Fibroblast of skin of scalp (primary cell): ENCODE measurements at regions not wholly inside any gene's neighbourhood (a gene's known extent, or its start where the extent isn't known, plus 50 kb on each side); places are given as distances from the start of the nearest gene placed in this dataset.
A peak's percentile ranks its signal among the peaks of the same experiment; 100 is the strongest.

Source experiments
- DNase-seq: peaks from one replicate; pipeline ENCODE4 v3.0.0-alpha.2; 2013

DNA sequence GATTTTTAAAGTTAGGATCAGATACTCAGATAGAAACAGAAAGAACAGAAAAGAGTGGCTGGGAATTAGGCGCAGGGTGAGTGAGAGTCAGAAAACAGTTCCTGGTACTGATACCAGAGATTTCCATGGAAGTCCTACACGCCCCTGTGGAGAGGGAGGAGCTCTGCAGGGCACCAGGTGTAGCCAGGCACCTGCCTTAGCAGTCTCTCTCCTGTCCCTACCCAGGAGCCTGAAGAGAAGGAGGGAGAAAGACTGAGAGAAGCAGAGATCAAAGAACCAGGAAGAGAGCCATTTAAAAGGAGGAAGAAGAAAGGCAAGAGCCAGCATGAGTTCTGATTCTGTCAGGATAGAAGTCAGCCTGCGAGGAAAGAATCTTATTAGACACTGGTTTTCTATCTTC, 65.0 kb downstream of the CBLN1 start:
- DNase-seq, result no peak

DNA sequence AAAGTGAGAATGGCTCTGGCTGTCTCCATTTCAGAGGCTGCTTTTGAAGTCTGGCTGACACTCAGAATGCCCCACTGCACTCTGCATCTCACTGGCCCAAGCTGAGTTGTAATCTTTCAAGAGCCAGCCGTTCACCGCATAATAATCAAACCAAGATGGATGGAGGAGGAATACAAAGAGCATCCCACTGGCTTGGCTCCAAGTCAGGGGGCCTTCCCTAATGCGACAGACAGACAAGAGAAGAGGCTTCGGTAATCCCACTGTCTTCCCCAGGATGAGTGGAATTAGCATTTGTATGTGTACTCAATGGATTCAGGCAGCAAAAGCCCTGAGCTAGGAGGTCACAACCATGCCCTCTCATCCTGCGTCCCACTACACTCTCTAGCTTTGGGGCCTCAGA, 68.0 kb downstream of the CBLN1 start:
- DNase-seq, result no peak

DNA sequence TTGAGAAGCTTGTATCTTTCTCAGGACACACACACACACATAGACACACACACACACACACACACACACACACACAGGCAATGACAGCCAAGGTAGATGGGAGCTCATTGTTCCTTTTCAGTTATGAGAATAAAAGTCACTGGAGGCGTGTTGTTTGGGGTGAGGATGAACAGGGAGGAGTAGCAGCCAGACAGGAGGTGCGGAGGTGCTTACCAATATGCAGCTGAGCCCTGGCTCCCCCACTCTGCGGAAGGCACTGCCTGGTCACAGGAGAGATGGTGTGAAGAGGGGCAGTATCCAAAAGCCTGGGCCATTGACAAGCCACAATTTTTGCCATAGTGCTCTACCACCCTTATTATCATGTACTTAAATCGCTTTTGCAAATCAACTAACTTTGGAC, 77.4 kb downstream of the CBLN1 start:
- no peak for DNase-seq

DNA sequence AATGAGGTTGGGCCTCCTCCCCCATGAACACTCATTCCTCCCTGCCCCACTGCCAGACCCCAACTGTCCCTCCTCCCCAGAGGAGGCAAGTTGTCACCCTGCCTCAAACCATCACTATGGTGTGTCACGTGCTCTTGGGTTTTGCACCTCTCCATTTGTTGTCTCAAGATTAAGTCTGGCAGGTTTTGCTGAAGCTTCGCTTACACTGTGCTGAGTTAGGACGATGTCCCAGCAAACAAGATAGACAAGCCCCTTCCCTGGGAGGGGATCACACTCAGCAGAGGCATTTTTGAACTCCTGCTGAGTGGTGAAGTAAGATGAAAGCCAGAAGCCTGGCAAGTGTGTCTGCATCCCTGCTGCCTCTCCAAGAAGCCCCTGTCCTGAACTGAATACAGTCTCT, 78.3 kb downstream of the CBLN1 start:
- DNase-seq, result no peak

DNA sequence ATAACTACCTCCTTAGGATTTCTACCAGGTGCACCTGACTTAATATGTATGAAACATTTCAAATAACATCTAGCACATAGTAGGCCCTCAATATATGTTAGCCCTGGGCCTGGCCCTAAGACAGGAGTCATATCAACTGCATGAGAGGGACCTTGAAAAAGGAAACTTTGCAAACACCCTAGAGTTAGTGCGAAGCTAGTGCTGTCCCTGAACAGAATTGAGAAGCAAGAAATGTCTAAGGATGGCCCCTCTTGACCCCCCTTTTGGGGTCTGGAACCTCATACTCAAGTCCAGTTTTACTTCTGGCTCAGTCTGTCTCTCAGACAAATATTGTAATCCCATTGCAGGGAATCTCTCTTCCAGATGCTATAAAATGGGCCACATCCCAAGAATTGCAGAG, 80.5 kb downstream of the CBLN1 start:
- DNase-seq, result no peak

DNA sequence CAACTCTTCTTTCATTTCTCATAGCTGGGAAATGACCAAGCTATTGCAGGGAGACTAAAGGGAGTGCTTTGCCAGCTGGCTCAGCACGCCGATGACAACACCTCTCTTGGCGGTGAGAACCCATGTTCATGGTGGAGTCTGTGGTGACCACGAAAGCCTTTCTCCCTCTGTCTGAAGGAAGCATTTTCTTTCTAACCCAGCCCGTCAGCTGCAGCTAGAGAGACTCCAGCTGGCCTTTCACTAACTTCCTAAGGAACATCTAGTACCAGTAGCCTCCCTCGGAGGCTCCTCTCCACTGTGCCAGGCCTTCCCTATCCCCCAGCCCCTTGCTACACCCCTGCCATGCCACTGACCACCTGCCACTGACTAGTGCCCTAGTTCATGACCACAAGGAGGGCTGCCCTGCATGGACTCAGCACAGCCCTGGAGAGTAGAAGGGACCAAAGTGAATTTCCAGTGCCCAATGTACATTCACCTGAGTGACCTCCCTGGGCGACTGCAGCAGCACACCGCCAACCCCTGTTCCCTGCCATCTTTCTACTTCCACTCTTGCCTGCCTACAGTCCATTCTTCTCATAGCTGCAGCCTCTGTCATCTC, 81.3 kb downstream of the CBLN1 start:
- DNase-seq, result no peak

DNA sequence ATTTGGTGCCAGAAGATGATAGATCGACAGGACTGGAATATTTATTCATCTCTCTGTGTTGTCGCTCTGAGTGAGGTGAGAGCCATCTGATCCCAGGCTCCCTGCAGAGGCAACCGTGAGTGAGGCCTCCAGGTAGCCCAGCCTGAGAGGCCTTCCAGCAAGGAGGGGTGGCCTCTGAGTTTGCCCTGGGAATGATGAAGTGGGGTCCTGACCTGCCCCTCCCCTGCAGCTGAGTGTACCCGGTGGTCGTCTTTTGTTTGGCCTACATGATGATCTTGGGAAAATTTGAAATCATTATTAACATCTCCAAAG, 86.4 kb downstream of the CBLN1 start:
- DNase-seq, result no peak

DNA sequence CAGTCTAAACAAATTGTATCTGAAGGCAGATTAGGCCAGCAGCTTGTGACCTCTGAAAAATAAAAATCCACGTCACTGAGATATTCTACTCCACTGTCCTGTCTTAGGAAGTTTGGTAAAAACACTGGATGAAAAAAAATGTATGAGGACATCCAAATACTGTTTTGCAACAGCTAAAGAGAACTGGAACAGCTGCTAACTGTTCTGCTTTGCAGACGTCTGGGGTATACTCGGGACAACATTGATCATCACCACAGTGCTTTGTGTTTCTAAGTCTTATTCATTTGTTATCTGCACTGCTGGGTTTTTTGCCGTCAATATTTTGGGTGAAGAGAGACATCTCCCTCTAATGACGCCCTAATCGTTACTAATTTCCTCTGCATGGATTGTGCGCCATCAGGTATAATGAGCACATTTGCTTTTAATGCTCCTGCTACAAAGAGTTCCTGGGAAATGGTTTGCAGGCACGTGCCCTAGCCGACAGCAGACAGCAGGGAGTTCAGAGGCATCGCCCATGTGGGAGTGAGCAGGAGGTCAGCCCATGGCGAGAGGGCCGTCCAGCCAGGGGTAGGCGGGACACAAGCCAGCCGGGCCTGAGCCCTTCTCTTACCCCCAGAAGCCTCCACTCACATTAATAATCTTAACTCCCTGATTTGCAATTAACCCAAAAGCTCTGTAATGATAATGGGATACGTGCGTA, 87.0 kb downstream of the CBLN1 start:
- no peak for DNase-seq

DNA sequence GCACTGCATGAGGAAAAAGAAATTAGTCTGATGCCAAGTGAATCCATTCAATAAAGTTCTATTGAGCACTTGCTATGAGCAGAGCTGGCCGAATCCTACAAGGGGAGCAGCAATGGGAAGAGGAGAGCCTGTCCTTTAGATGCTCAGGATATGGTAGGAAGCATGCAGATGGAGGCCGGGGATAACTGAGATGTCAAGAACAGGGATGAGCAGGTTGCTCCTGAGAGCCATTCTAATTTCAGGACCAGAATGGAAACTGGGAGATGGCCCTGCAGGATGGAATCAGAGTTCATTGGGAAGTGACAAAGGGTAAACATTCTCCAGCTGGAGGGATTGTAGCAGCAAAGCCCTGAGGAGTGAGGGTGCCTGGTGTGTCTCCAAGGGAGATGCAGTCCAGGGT, 88.0 kb downstream of the CBLN1 start:
- DNase-seq, result no peak

DNA sequence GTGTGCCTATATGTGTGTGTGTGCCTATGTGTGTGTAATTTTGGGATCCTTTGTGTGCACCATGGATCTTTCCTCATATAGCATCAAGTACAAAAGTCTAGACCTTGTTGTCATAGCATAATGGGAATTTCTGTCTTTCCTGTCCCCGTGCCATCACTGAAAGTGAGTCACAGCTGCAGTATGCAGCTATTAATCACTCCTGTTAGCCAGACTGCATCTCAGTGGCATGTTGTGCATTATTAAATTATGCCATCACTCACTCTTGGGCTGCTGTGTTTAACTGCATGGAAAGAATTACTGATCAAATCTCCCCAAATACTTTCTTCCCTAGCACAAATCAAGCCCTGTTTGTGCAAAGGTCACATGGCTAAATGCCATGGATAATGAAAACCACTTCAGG, 92.4 kb downstream of the CBLN1 start:
- DNase-seq, result peak; percentile 30

DNA sequence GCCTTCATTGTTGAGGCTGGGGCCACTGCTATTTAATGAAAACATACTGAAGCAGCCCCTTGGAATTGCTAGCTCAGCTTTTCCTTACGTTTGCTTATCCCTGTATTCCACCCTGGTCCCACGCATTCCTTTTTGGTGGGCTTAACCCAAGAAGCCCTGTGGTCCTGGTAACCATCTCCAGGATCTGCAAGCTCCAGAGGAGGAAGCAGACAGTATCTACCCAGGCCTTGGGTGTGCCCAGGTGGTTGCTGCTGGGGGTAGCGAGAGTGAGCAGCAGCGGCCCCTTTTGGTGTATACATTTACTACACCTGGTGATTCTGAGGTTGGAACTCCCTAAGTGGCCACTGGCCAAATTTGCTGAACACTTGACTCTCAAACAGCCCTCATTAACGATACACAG, 97.7 kb downstream of the CBLN1 start:
- no peak for DNase-seq

DNA sequence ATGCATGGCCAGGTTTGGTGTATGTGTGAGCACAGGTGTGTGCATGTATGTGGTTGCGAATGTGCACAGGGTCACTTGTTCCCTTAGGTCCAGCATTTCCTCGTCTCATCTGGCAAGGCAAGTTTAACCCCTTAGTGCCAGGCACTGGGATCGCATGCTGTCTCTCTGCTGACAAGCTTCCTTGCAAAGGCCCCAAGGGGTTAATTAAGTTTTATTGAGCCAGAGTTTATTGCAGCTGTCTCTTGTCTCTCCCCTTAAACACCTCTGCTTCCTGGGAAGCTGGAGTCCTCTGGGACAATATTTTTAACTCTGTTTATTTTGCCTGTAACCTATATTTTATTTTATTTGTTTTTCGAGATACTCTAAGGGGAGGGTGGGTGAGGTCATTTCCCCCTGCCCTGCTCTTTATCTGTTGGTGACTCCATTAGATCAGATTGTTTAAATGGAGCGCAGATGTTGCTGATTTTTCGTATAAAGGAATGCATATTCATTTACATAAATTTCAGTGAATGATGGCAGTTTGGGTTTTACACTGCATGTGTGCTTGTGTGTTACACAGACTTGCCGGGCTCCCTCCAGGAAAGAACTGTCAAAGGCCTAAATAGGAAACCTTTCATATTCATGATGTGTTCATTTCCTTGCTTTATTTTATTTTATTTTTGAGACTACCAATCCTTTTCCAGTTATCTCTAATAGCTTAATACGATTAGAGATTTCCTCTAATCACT, 99.7 kb downstream of the CBLN1 start:
- no peak for DNase-seq

DNA sequence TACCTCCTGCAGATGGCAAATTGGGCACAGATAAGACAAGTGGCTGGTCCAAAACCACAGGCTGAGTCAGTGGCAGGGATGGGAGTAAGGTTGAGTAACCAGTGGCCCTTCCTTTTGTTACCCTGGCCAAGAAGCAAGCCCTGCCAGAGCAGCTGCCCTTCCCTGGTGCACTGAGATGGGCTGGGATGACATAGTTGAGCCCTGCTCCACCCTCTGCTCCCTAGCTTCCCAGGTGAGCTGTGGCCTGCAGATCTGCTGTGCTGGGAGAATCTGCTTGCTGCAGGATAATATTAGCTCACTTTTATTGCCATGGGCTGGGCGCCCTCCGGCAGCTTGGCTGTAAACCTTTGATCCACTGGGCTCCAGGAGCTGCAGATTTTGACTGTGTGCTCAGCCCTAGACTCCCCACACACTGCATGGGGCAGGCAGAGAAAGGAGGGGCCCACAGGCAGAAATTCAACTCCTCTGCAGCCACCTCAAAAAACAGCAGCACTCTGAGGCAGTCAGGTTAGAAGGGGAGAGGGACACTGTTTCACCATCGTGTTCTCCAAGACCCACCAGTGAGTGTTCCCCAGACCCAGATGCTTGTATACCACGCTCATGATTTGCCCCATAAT, 101.8 kb downstream of the CBLN1 start:
- no peak for DNase-seq

DNA sequence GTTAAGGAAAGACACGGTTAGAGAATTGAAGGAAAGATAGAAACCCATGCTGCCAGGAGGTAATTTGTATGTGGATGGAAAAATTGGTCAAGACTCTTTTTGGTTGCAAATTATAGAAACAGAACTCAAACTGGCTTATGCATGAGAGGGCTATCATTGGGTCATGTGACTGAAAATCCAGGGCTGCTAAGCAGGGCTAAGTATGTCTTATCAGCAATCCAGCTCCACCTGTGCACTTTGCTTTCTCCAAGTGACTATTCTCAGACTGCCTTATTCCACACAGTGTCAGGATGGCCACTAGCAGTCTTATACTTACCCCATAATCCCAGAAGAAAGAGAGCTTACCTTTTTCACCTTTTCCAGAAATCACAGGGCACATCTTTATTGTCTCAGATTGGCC, 113.5 kb downstream of the CBLN1 start:
- DNase-seq, result no peak

DNA sequence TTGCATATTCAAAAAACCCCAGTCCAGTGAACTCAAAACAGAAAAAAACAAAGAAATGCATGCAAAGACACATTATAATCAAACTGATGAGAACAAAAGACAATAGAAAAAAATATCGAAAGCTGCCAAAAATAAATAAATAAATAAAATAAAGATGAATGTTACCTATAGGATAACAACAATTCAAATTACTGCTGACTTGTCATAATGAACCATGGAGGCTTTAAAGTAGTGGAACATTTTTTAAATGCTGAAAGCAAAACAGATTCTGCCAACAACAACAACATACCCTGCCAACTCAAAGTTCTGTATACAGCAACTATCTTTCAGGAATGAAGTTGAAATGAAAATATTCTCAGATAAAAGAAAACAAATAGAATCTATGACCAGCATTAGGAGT, 116.6 kb downstream of the CBLN1 start:
- no peak for DNase-seq

DNA sequence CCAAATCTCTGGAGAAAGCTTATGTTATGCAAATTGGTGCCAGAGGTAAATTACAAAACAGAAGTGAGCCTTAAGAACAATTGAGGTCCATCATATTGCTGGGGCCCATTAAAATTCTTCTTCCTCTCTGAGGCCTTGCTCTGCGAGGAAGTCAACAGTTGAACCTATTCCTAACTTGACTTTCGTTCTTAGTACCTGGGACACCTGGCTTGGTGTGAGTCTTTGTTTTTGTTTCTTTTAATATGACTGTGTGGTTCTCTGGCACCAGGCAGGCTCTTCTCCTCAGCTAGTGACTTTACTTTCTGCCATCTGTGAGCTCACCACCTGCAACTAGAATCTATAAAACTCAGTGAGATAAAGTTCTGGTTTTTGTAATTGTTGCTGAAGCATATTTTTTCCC, 120.4 kb downstream of the CBLN1 start:
- no peak for DNase-seq

DNA sequence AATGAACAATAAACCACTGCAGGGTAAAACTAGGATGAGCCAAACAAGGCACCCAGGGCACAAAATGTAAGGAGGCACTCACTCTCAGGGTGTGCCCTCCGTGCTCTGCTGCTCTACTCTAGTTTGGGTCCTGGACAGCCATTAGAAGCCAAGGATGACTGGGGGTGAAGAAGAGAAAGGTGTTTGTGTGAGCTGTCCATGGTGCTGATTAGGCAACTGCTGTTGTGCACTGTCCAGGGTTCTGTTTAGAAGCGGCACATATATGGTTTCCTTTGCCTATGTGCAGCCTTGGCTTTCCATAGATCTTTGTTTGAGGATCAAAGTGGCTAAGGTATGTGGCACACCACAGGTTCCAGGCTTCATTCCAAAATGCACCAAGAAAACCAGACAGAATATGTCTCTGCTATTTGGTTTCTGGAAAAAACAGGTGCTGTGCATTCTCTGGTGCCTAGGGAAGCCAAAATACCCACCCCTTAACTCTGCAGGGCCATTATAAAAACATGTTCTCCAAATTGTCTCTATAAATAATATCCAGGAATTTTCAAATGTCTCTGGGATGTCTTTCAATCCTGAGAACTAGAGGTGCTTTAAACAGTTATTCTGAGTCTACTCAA, 123.5 kb downstream of the CBLN1 start:
- peak; percentile 8 for DNase-seq

DNA sequence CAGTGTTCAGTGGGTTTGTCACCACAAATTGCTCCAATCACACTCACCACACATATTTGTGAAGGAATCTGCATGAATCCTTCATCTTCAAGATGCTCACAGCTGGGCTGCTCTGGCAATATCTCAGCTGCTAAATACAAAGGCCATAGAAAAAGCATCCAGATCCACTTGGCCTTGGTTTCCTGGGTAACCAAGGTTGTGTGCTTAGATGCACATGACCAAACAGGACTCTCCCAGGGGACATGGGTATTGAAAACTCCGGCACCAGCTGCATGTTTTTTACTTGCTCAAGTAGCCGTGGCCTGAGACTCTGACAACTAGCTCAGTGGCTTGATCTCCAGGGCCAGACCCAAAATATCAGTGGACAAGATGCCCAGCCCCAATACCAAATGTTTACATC, 131.3 kb downstream of the CBLN1 start:
- no peak for DNase-seq

DNA sequence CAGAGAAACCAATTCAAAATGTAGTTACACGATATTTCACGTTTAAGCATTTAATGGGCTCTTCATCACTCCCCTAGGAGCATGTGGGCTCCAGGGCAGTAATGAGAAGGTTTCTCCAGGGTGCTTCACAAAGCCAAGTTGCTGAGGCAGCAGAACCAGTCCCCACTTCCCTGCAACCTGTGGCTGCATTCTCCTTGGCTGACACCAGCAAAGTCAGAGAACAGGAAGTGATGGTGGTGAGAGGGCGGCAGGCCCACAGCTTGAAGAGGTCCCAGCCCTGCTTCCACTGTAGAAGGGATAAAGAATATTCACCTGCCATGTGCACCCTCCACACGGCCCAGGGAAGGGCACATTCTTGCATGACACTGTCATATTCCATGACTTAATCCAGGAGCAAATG, 133.2 kb downstream of the CBLN1 start:
- no peak for DNase-seq

DNA sequence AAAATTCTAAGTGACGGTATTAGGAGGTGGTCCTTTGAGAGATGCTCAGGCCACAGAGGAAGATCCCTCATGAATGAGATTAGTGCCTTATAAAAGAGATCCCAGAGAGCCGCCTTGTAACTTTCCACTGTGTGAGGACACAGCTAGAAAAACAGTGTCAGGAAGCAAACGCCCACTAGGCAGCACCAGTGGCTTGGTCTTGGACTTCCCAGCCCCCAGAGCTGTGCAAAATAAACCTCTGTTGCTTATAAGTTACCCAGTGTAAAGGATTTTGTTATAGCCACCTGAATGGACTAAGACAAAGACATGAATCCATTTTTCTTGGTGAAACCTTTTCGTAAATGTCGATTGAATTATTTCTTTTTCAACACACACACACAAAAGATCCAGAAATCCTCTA, 141.0 kb downstream of the CBLN1 start:
- no peak for DNase-seq

DNA sequence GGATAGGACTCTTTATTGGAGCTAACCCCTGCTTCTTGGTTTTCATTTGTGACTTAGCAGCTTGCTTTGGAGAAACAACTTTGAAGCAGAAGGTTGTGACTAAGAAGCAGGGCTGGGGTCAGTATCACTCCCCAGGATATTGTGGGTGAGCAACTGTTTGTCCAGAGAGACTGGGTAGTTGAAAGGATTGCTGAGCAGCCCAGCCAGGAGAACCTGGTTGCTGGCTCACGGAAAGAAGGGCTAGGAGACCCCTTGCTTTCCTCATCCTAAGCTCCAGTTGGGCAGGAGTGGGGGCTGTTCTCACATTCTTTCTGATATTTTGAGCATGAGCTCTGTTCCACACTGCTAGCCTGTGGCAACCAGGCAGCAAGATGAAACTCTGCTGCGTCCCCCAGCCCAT, 151.2 kb downstream of the CBLN1 start:
- no peak for DNase-seq

DNA sequence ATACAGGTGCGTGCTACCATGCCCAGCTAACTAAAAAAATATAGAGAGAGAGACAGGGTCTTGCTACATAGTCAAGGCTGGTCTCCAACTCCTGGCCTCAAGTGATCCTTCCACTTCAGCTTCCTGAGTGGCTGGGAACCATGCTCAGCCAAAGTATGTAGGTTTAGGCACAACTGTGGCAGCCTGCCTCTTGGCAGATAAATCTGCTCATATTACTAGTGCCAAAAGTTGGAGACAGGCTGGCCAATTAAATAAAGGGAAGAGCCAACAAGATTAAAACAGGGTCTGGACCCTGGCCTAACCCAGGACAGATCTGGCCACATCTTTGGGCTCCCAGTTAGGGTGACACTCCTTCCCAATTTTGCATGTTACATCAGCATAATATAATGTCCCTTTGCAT, 151.7 kb downstream of the CBLN1 start:
- no peak for DNase-seq

DNA sequence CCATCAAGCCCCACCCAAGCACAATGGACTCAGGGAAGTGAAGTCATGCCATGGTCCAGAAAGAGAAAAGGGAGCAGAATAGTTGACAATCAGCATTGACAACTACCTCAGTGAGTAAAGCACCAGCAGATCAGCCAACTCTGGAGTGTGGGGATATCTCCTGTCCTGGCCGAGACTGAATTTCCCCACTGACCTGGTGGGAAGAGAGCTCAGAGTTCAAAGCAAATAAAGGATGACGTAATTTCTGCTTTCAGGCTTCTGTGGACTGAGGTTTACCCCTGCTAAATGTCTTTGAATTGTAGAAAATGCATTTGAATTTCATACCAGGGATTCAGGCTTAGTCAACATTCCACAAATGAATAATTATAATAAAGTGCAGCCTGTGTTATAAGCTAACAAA, 152.9 kb downstream of the CBLN1 start:
- no peak for DNase-seq

DNA sequence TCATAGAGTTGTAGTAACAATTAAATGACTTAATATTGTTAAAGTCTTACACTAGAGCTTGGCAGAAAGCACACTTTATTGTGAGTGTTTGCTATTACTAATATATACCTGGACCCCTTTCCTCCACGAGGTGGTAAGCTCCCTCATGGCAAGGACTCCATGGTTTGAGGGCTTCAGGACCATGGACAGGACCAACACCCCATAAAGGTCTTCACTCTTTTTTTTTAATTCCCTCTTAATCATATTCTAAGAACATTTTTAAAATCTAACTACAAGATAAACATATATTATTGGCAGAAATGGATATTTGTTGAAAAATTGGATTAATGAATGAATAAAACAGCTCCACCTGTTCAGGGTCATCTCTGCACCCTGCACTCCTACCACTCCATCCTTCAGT, 154.5 kb downstream of the CBLN1 start:
- no peak for DNase-seq
